Esophagus muscularis mucosa (tissue), 4 donors: ENCODE measurements at regions not wholly inside any gene's neighbourhood (a gene's known extent, or its start where the extent isn't known, plus 50 kb on each side); places are given as distances from the start of the nearest gene placed in this dataset.
A peak's percentile ranks its signal among the peaks of the same experiment; 100 is the strongest.

Source experiments
- DNase-seq: peaks from one replicate; pipeline ENCODE4 v3.0.0-alpha.2; 2017; ENCODE audit errors: extremely low spot score
- H3K27ac ChIP-seq, 4 donors: fragments of 200-600 bp; sonication (generic); replicated peaks in 1 of 4; 1 replicate in 3 of 4; 2 replicates in 1 of 4; pipeline ENCODE4 v1.5.1; 2016 to 2019; ENCODE audit warnings: mild to moderate bottlenecking in 1 of 4
- H3K27me3 ChIP-seq, 4 donors: fragments of 200-600 bp; sonication (generic); one replicate each; pipeline versions ENCODE4 v1.5.1 to v1.6.0; 2016 to 2019
- H3K36me3 ChIP-seq, 4 donors: fragments of 200-600 bp; sonication (generic); one replicate each; pipeline ENCODE4 v1.5.1; 2016 to 2019
- H3K4me1 ChIP-seq, 4 donors: fragments of 200-600 bp; sonication (generic); one replicate each; pipeline ENCODE4 v1.5.1; 2016 to 2019
- H3K4me3 ChIP-seq, 4 donors: fragments of 200-600 bp; sonication (generic); 1 replicate in 2 of 4; 2 replicates in 2 of 4; pipeline ENCODE4 v1.5.1; 2016 to 2019; ENCODE audit warnings: mild to moderate bottlenecking in 4 of 4, moderate library complexity in 1 of 4
- H3K9me3 ChIP-seq, 4 donors: fragments of 200-600 bp; sonication (generic); 1 replicate in 3 of 4; 2 replicates in 1 of 4; pipeline ENCODE4 v1.5.1; 2016 to 2019
- CTCF ChIP-seq, 3 experiments: fragments of 200-600 bp in 2 of 3; fragments of 450-650 bp in 1 of 3; sonication (generic) in 2 of 3; IDR thresholded peaks; one replicate each; pipeline ENCODE4 v1.5.1; 2017 to 2019; ENCODE audit warnings: antibody characterized with exemption in 3 of 3, mild to moderate bottlenecking in 2 of 3, moderate library complexity in 1 of 3
- EP300 ChIP-seq: sonication (generic); formaldehyde crosslinking; IDR thresholded peaks from one replicate; pipeline ENCODE4 v1.6.1; 2017; ENCODE audit warnings: antibody characterized with exemption
- POLR2A ChIP-seq: fragments of 450-650 bp; IDR thresholded peaks from one replicate; pipeline ENCODE4 v1.6.1; 2017; ENCODE audit warnings: antibody characterized with exemption, moderate library complexity, mild to moderate bottlenecking, low read depth
- POLR2AphosphoS5 ChIP-seq, 2 donors: sonication (generic); formaldehyde crosslinking; IDR thresholded peaks; one replicate each; pipeline ENCODE4 v1.6.1; 2017; ENCODE audit warnings: antibody characterized with exemption in 2 of 2
- WGBS: methylation state at CpG from one replicate; pipeline ENCODE4 v1.1.5; 2018; 5-methylcytosine and 5-hydroxymethylcytosine counted together
- intact Hi-C: fragments of 100-400 bp; cut with DNase I; formaldehyde crosslinking; loops from one replicate; pipeline ENCODE4 v1.15.1; 2023

DNA sequence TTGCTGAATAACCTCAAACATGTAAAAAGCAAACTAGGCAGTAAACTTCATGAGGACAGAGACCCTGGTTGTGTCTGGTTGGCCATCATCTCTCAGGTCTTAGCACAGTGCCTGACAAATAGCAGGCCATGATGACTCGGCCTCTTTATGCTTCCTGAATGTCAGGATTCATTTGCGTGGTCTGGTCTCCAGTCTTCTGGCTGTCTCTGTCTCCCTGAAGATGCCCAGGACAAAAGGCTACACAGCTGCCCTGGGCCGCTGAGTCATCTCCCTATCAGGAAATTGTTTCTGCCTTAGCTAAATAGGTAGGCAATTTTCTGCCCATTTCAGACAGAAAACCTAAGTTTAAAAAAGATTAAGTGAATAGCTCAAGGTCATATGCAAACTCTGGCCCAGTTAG, 84.1 kb upstream of the FNDC3A start:
- 57% methylated on average over 3 of the region's 3 CpGs for WGBS
- TF ChIP-seq EP300 (no peak), POLR2A (no peak), POLR2AphosphoS5 (IDR thresholded peaks at IDR 0.05) (no peak), CTCF (IDR thresholded peaks at IDR 0.05) (no peak)

GRCh38 chr13:48892053-48892687, 83.5 kb upstream of the FNDC3A start:
- H3K9me3 ChIP-seq: no peaks in the 10 kb centered on the region
- WGBS: 26% methylated on average over 2 of the region's 2 CpGs
- no peaks in the 10 kb centered on the region for H3K27me3 ChIP-seq
- H3K27ac ChIP-seq: no peak overlapping the region
- no peaks in the 10 kb centered on the region for H3K36me3 ChIP-seq
- no peak for DNase-seq
- intact Hi-C loops: no loop called here
- TF ChIP-seq POLR2AphosphoS5 (IDR thresholded peaks at IDR 0.05): peak in 1 of 2 donors; percentile 25
- no peak for TF ChIP-seq POLR2A
- H3K4me3 ChIP-seq: no peak overlapping the region
- H3K4me1 ChIP-seq: peaks cover 0 to 11% (median 6%) of the 10 kb centered on the region in 4 donors

More for the DNA sequence above, 84.1 kb upstream of the FNDC3A start:
- intact Hi-C loops: no loop called here
- H3K27me3 ChIP-seq: no peaks in the 10 kb centered on the region
- no peaks in the 10 kb centered on the region for H3K36me3 ChIP-seq
- no peaks in the 10 kb centered on the region for H3K9me3 ChIP-seq
- peaks cover 0 to 11% (median 6%) of the 10 kb centered on the region in 4 donors for H3K4me1 ChIP-seq
- no peak overlapping the region for H3K27ac ChIP-seq
- DNase-seq: no peak
- no peak overlapping the region for H3K4me3 ChIP-seq

DNA sequence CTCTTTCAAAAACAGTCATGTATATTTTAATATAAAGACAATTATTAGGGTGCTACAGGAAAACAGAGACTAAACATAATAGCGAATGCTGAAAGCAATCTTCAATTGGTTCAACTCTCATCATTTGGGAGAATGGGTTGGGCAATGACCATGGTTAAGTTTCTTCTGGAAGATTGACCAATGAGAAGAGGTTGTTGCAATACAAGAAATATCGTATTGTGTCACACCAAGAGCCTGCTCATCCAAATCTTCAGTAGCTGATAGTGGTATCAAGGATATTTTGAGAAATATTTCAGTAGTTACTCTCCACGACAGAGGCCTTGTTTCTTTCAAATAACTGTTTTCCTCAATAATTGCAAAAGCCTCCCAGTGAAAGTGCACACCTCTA, 83.0 kb upstream of the FNDC3A start:
- intact Hi-C loops: no loop called here
- H3K27ac ChIP-seq: no peak overlapping the region
- WGBS: 82% methylated on average over 3 of the region's 3 CpGs

GRCh38 chr13:48896312-48896711, 79.4 kb upstream of the FNDC3A start:
- Histone ChIP-seq H3K9me3 (no peaks in the 10 kb centered on the region), H3K27me3 (peaks cover 0 to 8% (median 0%) of the 10 kb centered on the region in 4 donors), H3K4me3 (no peak overlapping the region), H3K27ac (no peak overlapping the region), H3K36me3 (no peaks in the 10 kb centered on the region), H3K4me1 (peaks cover 0 to 11% (median 6%) of the 10 kb centered on the region in 4 donors)
- TF ChIP-seq EP300 (no peak), POLR2AphosphoS5 (IDR thresholded peaks at IDR 0.05) (no peak), CTCF (IDR thresholded peaks at IDR 0.05) (no peak), POLR2A (no peak)
- DNase-seq: no peak
- intact Hi-C loops: no loop called here

More for the DNA sequence above, 83.0 kb upstream of the FNDC3A start:
- H3K36me3 ChIP-seq: no peaks in the 10 kb centered on the region
- no peaks in the 10 kb centered on the region for H3K9me3 ChIP-seq
- TF ChIP-seq CTCF (IDR thresholded peaks at IDR 0.05) (no peak), POLR2A (no peak), EP300 (no peak), POLR2AphosphoS5 (IDR thresholded peaks at IDR 0.05) (no peak)
- peaks cover 0 to 11% (median 6%) of the 10 kb centered on the region in 4 donors for H3K4me1 ChIP-seq
- no peak overlapping the region for H3K4me3 ChIP-seq
- H3K27me3 ChIP-seq: no peaks in the 10 kb centered on the region
- no peak for DNase-seq

GRCh38 chr13:48901781-48902180, 73.9 kb upstream of the FNDC3A start:
- Histone ChIP-seq H3K27ac (no peak overlapping the region), H3K9me3 (no peaks in the 10 kb centered on the region), H3K4me3 (no peak overlapping the region), H3K4me1 (no peaks in the 10 kb centered on the region), H3K27me3 (peaks cover 0 to 8% (median 0%) of the 10 kb centered on the region in 4 donors), H3K36me3 (no peaks in the 10 kb centered on the region)
- intact Hi-C loops: no loop called here
- TF ChIP-seq EP300: no peak
- no peak for TF ChIP-seq POLR2AphosphoS5 (IDR thresholded peaks at IDR 0.05)
- no peak for TF ChIP-seq POLR2A
- no peak for TF ChIP-seq CTCF (IDR thresholded peaks at IDR 0.05)
- no peak for DNase-seq
